HCT116 (cell line): ENCODE measurements at regions not wholly inside any gene's neighbourhood (a gene's known extent, or its start where the extent isn't known, plus 50 kb on each side); places are given as distances from the start of the nearest gene placed in this dataset.

Experiments
- ATAC-seq: fragments of 200-7000 bp; cut with Tn5 transposase; 2 replicates; pipeline ENCODE4 v1.9.1; 2020; ENCODE audit warnings: mild to moderate bottlenecking, moderate library complexity
- BruUV-seq: library from RNA; stranded (reverse); fragments of 400-500 nt; replicated peaks from 2 replicates; lab custom pipeline; 2021; lab: Mats Ljungman, UMichigan
- CTCF ChIA-PET: fragments of 300-600 bp; sonication (Branson Sonifier 250); formaldehyde crosslinking; loops from one replicate; lab custom pipeline; 2021; ENCODE audit warnings: antibody characterized with exemption; lab: Charles Lee
- POLR2A ChIA-PET: fragments of 300-600, 350-600 bp; sonication (Branson Sonifier 250); formaldehyde crosslinking; loops from one replicate; lab custom pipeline; 2021; ENCODE audit warnings: antibody characterized with exemption; lab: Charles Lee
- RAD21 ChIA-PET, 2 experiments: fragments of 300-600 bp; sonication (Branson Sonifier 250); formaldehyde crosslinking; loops; one replicate each; lab custom pipeline; 2023; ENCODE audit warnings: low total read pairs in 2 of 2; ENCODE audit not compliant: uncharacterized antibody in 2 of 2, unreplicated experiment in 2 of 2, low non-redundant PET in 1 of 2; lab: Charles Lee
- DNase-seq: peaks from one replicate; pipeline ENCODE4 v3.0.0-alpha.2; 2010; ENCODE audit warnings: low read depth, low spot score
- H2AFZ ChIP-seq: fragments of 200-600 bp; shearing (Covaris generic), sonication (generic); 2 replicates; pipeline ENCODE4 v1.6.1; 2017; ENCODE audit warnings: low read depth, mixed run types, mixed read lengths, antibody characterized with exemption, low read length; ENCODE audit not compliant: poor library complexity, severe bottlenecking
- H3K27ac ChIP-seq: 2 replicates; pipeline ENCODE4 v1.5.1; 2012; ENCODE audit warnings: low read depth, low read length
- H3K27me3 ChIP-seq: fragments of 200-600 bp; sonication (generic); 2 replicates; pipeline ENCODE4 v1.6.1; 2016; ENCODE audit warnings: mixed run types, low read length, mixed read lengths; ENCODE audit not compliant: insufficient read depth
- H3K36me3 ChIP-seq, 2 experiments: fragments of 200-500 bp in 1 of 2; fragments of 200-600 bp in 1 of 2; sonication (Bioruptor generic) in 1 of 2; sonication (generic) in 1 of 2; 2 replicates each; pipeline versions ENCODE4 v1.5.1 to v1.6.1; 2014 to 2016; ENCODE audit warnings: low read length in 2 of 2, inconsistent platforms in 1 of 2, mixed read lengths in 1 of 2, mixed run types in 1 of 2; ENCODE audit not compliant: insufficient read depth in 2 of 2, control insufficient read depth in 1 of 2
- H3K4me1 ChIP-seq, 2 experiments: fragments of 200-600 bp in 1 of 2; sonication (generic) in 1 of 2; 2 replicates each; pipeline versions ENCODE4 v1.5.1 to v1.6.1; 2012 to 2017; ENCODE audit warnings: low read length in 2 of 2, inconsistent platforms in 1 of 2, mild to moderate bottlenecking in 1 of 2, mixed read lengths in 1 of 2, mixed run types in 1 of 2, moderate library complexity in 1 of 2; ENCODE audit not compliant: insufficient read depth in 2 of 2, control insufficient read depth in 1 of 2
- H3K4me2 ChIP-seq: fragments of 200-600 bp; sonication (generic); 2 replicates; pipeline ENCODE4 v1.6.1; 2017; ENCODE audit warnings: mixed run types, low read length, mixed read lengths
- H3K4me3 ChIP-seq, 2 experiments: fragments of 200-600 bp in 1 of 2; sonication (generic) in 1 of 2; replicated peaks in 1 of 2; 2 replicates each; pipeline ENCODE4 v1.5.1; 2011 to 2016; ENCODE audit warnings: low read length in 2 of 2, control low read depth in 1 of 2, low read depth in 1 of 2, mild to moderate bottlenecking in 1 of 2, mixed read lengths in 1 of 2, mixed run types in 1 of 2
- H3K79me2 ChIP-seq: fragments of 200-600 bp; sonication (generic); 2 replicates; pipeline ENCODE4 v1.6.1; 2017; ENCODE audit warnings: mild to moderate bottlenecking, mixed run types, low read length, moderate library complexity, mixed read lengths; ENCODE audit not compliant: insufficient read depth
- H3K9ac ChIP-seq: fragments of 200-600 bp; sonication (generic); 2 replicates; pipeline ENCODE4 v1.6.1; 2016; ENCODE audit warnings: low read length, mixed read lengths
- H3K9me2 ChIP-seq: fragments of 200-600 bp; sonication (generic), shearing (Covaris generic); 2 replicates; pipeline ENCODE4 v1.6.1; 2017; ENCODE audit warnings: mixed run types, mild to moderate bottlenecking, moderate library complexity; ENCODE audit not compliant: insufficient read depth
- H3K9me3 ChIP-seq, 2 experiments: fragments of 200-500 bp in 1 of 2; fragments of 200-600 bp in 1 of 2; sonication (Bioruptor generic) in 1 of 2; sonication (generic) in 1 of 2; 2 replicates each; pipeline ENCODE4 v1.6.1; 2014 to 2017; ENCODE audit warnings: low read length in 2 of 2, mixed read lengths in 2 of 2, inconsistent platforms in 1 of 2, low read depth in 1 of 2, mild to moderate bottlenecking in 1 of 2, mixed run types in 1 of 2, moderate library complexity in 1 of 2; ENCODE audit not compliant: control insufficient read depth in 1 of 2, insufficient read depth in 1 of 2
- H4K20me1 ChIP-seq: fragments of 200-600 bp; sonication (generic), shearing (Covaris generic); 2 replicates; pipeline ENCODE4 v1.6.1; 2017; ENCODE audit warnings: mixed run types, mild to moderate bottlenecking, moderate library complexity; ENCODE audit not compliant: insufficient read depth
- ATF3 ChIP-seq: IDR thresholded peaks from 2 replicates; pipeline ENCODE4 v1.6.1; 2012
- CBX3 ChIP-seq: IDR thresholded peaks from 2 replicates; pipeline ENCODE4 v1.6.1; 2012; ENCODE audit warnings: low read depth
- CEBPB ChIP-seq: IDR thresholded peaks from 2 replicates; pipeline ENCODE4 v1.6.1; 2012; ENCODE audit warnings: low read depth
- EGR1 ChIP-seq: IDR thresholded peaks from 2 replicates; pipeline ENCODE4 v1.6.1; 2012; ENCODE audit warnings: low read depth
- ELF1 ChIP-seq: IDR thresholded peaks from 2 replicates; pipeline ENCODE4 v1.6.1; 2012; ENCODE audit warnings: low read depth, borderline replicate concordance
- EZH2phosphoT487 ChIP-seq: fragments of 200-600 bp; IDR thresholded peaks from 2 replicates; pipeline ENCODE4 v1.6.1; 2018; ENCODE audit warnings: antibody characterized with exemption, borderline replicate concordance
- FOSL1 ChIP-seq: IDR thresholded peaks from 2 replicates; pipeline ENCODE4 v1.6.1; 2012; ENCODE audit warnings: low read depth
- POLR2A ChIP-seq: IDR thresholded peaks from 2 replicates; pipeline ENCODE4 v1.7.0; 2011; ENCODE audit warnings: borderline replicate concordance; ENCODE audit not compliant: insufficient read depth, insufficient read length; ENCODE audit errors: extremely low read depth
- POLR2AphosphoS5 ChIP-seq: IDR thresholded peaks from 2 replicates; pipeline ENCODE4 v1.6.1; 2011; ENCODE audit warnings: mild to moderate bottlenecking, low read depth, low read length, moderate library complexity
- RAD21 ChIP-seq: IDR thresholded peaks from 2 replicates; pipeline ENCODE4 v1.6.1; 2012; ENCODE audit warnings: low read depth, mild to moderate bottlenecking
- SP1 ChIP-seq: IDR thresholded peaks from 2 replicates; pipeline ENCODE4 v1.6.1; 2012; ENCODE audit warnings: low read depth
- SRF ChIP-seq: IDR thresholded peaks from 2 replicates; pipeline ENCODE4 v1.6.1; 2012; ENCODE audit warnings: low read depth
- TCF7L2 ChIP-seq: IDR thresholded peaks from 2 replicates; pipeline ENCODE4 v1.7.0; 2011; ENCODE audit warnings: borderline replicate concordance, inconsistent platforms; ENCODE audit not compliant: insufficient read depth, insufficient read length; ENCODE audit errors: extremely low read depth
- YY1 ChIP-seq: IDR thresholded peaks from 2 replicates; pipeline ENCODE4 v1.6.1; 2011; ENCODE audit warnings: low read length, low read depth, moderate library complexity, mild to moderate bottlenecking; ENCODE audit not compliant: insufficient replicate concordance; ENCODE audit errors: extremely low read depth
- ZBTB33 ChIP-seq: IDR thresholded peaks from 2 replicates; pipeline ENCODE4 v1.6.1; 2011; ENCODE audit warnings: mild to moderate bottlenecking, low read length, moderate library complexity; ENCODE audit not compliant: insufficient replicate concordance; ENCODE audit errors: extremely low read depth
- ZNF274 ChIP-seq: fragments of 200-500 bp; sonication (Bioruptor generic); IDR thresholded peaks from 2 replicates; pipeline ENCODE4 v1.6.1; 2014; ENCODE audit warnings: mild to moderate bottlenecking, low read depth, low read length, inconsistent platforms
- intact Hi-C: fragments of 100-400 bp; cut with micrococcal nuclease; formaldehyde crosslinking; loops from 2 replicates; pipeline ENCODE4 v1.10.0; 2022

- no peak overlapping the region for H3K9ac ChIP-seq
- no peak overlapping the region for H3K27ac ChIP-seq
- H3K4me3 ChIP-seq = no peak overlapping the region
- no peaks in the 10 kb centered on the region for H3K9me3 ChIP-seq
- H3K4me1 ChIP-seq = no peaks in the 10 kb centered on the region
- ATAC-seq = no peak
- ChIA-PET CTCF (no interaction called here), POLR2A (no interaction called here)
- BruUV-seq = no TSS peak
- H3K4me2 ChIP-seq = no peak overlapping the region
- no peaks in the 10 kb centered on the region for H3K79me2 ChIP-seq
- no peak overlapping the region for H2AFZ ChIP-seq
- TF ChIP-seq TCF7L2 (no peak), POLR2AphosphoS5 (no peak), ZNF274 (no peak), ELF1 (no peak), EGR1 (no peak), SRF (no peak), EZH2phosphoT487 (no peak), FOSL1 (no peak), POLR2A (no peak), CBX3 (no peak)
- TF ChIP-seq, all 23 proteins: peak for 0
- Histone ChIP-seq H3K36me3 (no peaks in the 10 kb centered on the region), H3K27me3 (no peaks in the 10 kb centered on the region; the same call in 1 of the 2 replicates), H4K20me1 (no peaks in the 10 kb centered on the region), H3K9me2 (no peaks in the 10 kb centered on the region)
- no peak for DNase-seq
- RAD21 ChIA-PET = no interaction called here
- intact Hi-C loops = no loop called here
These were observed 216.3 kb downstream of the RPLP1 start for GRCh38 chr15:69668963-69669362.

- no peak overlapping the region for H3K4me2 ChIP-seq
- no peak for ATAC-seq
- no peak overlapping the region for H2AFZ ChIP-seq
- no peaks in the 10 kb centered on the region for H4K20me1 ChIP-seq
- no peaks in the 10 kb centered on the region for H3K9me2 ChIP-seq
- no peak for DNase-seq
- RAD21 ChIA-PET = no interaction called here
- no peaks in the 10 kb centered on the region for H3K36me3 ChIP-seq
- CTCF ChIA-PET = no interaction called here
- peaks cover 2% of the 10 kb centered on the region; the same call in 1 of the 2 replicates for H3K27me3 ChIP-seq
- H3K27ac ChIP-seq = no peak overlapping the region
- no peaks in the 10 kb centered on the region for H3K9me3 ChIP-seq
- H3K4me3 ChIP-seq = no peak overlapping the region
- H3K4me1 ChIP-seq = no peaks in the 10 kb centered on the region
- POLR2A ChIA-PET = no interaction called here
- intact Hi-C loops = no loop called here
- H3K9ac ChIP-seq = no peak overlapping the region
- H3K79me2 ChIP-seq = no peaks in the 10 kb centered on the region
- no TSS peak for BruUV-seq
- TF ChIP-seq SP1 = no peak
- no peak for TF ChIP-seq ZBTB33
- TF ChIP-seq ATF3 = no peak
- no peak for TF ChIP-seq RAD21
- TF ChIP-seq TCF7L2 = no peak
- no peak for TF ChIP-seq CBX3
- no peak for TF ChIP-seq EGR1
- TF ChIP-seq EZH2phosphoT487 = no peak
- TF ChIP-seq POLR2A = no peak
- TF ChIP-seq CEBPB = no peak
- no peak for TF ChIP-seq YY1
These were observed 216.8 kb downstream of the RPLP1 start for GRCh38 chr15:69669446-69669845.
